HG02938 (cell line): ENCODE measurements at regions not wholly inside any gene's neighbourhood (a gene's known extent, or its start where the extent isn't known, plus 50 kb on each side); places are given as distances from the start of the nearest gene placed in this dataset.
"Not testable (repeated sequence)": the region's sequence is repeated elsewhere in the genome, so short reads cannot be mapped to it uniquely, and the experiment has no call there.

Experiments used
- ATAC-seq: cut with Tn5 transposase; IDR thresholded peaks from one replicate; pipeline ENCODE4 v1.9.1; 2021; ENCODE audit warnings: mild to moderate bottlenecking, moderate library complexity; ENCODE audit not compliant: unreplicated experiment

GRCh38 chr1:90864681-90865080, 147.6 kb upstream of the BARHL2 start:
- no peak for ATAC-seq

DNA sequence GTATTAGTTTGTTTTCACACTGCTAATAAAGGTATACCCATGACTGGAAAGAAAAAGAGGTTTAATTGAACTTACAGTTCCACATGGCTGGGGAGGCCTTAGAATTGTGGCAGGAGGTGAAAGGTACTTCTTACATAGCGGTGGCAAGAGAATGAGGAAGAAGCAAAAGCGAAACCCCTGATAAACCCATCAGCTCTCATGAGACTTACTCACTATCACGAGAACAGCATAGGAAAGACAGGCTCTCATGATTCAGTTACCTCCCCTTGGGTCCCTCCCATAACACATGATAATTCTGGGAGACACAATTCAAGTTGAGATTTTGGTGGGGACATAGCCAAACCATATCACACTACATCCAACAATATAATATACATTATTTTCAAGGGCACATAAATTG, 145.7 kb upstream of the BARHL2 start:
- ATAC-seq = no peak

DNA sequence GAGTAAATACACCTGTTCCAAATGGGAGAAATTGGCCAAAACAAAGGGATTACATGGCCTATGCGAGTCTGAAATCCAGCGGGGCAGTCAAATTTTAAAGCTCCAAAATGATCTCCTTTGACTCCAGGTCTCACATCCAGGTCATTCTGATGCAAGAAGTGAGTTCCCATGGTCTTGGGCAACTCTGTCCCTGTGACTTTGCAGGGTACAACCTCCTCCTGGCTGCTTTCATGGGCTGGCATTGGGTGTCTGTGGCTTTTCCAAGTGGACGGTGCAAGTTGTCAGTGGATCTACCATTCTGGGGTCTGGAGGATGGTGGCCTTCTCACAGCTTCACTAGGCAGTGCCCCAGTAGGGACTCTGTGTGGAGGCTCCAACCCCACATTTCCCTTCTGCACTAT, 144.3 kb upstream of the BARHL2 start:
- ATAC-seq = not testable (repeated sequence)

GRCh38 chr1:90856463-90857007, 139.4 kb upstream of the BARHL2 start:
- ATAC-seq = no peak

DNA sequence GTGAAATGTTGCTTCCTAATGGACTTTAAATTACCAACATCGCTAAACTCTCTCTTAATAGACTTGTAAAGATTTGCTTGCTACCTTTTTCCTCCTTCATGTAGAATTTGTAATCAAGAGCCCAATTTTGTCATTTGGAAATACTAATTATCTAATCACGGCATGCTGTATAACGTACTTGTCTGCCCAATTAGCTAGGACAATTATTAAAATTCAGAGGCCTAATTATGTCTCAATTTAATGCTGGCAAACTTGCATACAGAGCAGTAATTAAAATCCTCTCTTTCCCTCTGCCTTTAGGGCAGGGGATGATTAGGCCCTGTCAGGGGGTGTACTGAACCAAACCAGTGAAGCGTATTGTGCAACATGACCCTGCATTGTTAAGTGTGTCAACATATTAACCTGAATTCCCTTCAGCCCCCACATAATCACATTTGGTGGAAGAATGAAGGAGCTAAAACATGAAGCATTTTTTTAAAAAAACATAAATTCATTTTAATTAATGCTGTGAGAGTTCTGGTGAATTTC, 137.4 kb upstream of the BARHL2 start:
- no peak for ATAC-seq

DNA sequence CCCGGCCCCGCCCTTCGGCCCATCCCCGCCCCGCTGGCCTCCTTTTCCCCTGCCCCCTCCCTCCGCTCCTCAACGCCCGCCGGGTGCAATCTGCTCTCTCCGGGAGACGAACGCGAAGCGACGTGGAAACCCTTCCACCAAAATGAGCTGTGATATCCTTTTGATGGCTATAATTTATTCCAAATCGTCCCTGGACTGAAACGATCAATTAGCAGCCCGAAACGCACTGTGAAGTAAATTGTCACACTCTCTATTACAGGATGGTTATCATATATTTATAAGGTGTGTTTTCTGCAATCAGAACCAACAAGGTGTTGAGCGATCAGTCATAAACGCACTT, 134.6 kb upstream of the BARHL2 start:
- peak; percentile 3 for ATAC-seq

DNA sequence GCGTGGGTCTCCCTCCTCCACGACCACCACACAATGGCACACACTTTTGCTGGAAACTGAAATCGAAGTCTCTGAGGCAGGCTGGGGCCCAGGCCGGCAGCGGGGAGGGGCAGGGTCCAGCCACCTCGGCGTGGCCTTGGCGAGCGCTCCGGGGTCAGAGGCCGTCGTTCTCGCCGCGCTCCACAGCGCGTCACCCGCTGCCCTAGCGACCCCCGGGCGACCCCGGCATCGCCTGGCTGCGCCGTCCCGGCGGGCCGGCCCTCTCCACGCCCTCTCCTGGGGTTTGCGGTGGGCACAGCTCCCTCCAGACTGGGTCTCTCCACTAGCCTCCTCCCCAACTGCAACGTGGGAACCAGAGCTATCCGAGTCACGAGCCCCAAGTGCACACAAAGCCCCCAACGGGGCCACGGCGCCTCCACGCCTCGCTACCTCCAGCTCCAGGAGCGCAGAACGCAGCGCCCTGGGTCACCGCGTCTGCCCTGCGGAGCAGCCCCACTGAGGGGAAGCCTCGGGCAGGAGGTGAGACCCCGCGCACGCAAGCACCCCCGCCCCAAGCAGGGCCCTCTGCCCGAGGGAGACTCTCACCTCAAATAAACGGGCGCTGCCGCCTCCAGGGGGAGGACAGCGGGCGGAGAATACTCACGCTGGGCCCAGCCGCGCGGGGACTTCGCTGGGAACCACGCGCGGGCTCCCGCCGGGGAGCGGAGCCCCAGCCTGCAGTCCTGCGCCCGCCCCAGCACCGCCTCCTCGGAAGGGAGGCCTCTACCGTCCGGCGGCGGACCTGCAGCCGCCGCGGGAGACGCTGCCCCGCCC, 134.0 kb upstream of the BARHL2 start:
- peak; percentile 95 for ATAC-seq

GRCh38 chr1:90850181-90850897, 133.2 kb upstream of the BARHL2 start:
- ATAC-seq = peak; percentile 9

- no peak for ATAC-seq
Observed at GRCh38 chr1:90841473-90841872, 124.4 kb upstream of the BARHL2 start.

GRCh38 chr1:90840352-90840751, 123.2 kb upstream of the BARHL2 start:
- ATAC-seq = no peak

DNA sequence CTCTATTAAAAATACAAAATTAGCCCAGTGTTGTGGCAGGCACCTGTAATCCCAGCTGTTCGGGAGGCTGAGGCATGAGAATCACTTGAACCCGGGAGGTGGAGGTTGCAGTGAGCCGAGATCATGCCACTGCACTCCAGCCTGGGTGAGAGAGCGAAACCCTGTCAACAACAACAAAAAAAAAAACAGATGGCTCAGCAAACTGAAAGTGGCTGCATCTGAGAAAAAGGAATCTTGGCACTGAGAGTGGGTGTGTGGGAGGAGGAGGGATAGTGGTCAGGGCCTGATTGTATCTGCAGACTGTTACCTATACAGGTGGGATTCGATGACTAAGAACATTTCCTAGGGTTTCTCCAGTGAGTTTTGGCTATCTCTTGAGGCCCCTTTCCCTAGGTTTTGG, 122.2 kb upstream of the BARHL2 start:
- no peak for ATAC-seq

DNA sequence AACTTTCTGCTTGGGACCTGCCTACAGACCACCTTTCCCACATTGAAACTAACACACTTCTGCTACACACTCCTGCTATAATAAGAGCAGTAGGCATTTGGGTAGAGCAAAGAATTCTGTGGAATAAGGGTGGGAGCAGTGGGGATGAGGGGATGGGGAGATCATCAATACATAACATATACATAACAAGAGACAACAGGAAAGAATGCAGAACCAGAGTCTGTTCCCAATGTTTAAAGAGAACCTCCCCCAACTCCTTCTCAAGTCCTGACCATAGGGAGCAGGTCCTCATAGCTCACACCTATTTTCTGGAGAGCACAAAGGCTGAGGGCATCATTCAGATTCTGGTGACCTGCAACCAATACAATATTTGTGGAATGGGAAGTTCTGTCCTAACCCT, 121.6 kb upstream of the BARHL2 start:
- no peak for ATAC-seq

DNA sequence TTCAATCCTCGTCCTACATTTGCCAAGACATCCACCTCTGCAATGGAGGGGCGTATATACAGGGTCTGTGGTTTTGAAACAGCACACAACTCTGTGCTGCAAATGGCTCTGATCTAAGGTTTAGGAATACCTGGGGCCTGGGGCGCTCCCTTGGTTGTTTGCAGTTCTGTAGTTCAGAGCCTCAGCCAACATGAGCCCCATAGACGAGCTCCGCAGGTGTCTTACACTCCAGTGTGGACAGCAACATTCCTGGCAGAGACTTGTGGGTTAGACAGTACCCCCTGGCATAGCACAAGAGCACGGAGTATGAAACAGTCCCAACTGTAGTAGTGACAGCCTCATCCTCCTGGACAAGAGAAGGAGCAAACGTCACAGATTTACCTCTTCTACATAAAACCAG, 120.3 kb upstream of the BARHL2 start:
- ATAC-seq = no peak

- ATAC-seq = no peak
Observed at GRCh38 chr1:90836345-90836679, 119.2 kb upstream of the BARHL2 start.

GRCh38 chr1:90835661-90836344, 118.7 kb upstream of the BARHL2 start:
- ATAC-seq = no peak

- ATAC-seq = no peak
Observed at GRCh38 chr1:90834886-90835660, 118.0 kb upstream of the BARHL2 start.

- ATAC-seq = no peak
Observed at GRCh38 chr1:90834354-90834885, 117.3 kb upstream of the BARHL2 start.

GRCh38 chr1:90833466-90834110, 116.5 kb upstream of the BARHL2 start:
- ATAC-seq = no peak

DNA sequence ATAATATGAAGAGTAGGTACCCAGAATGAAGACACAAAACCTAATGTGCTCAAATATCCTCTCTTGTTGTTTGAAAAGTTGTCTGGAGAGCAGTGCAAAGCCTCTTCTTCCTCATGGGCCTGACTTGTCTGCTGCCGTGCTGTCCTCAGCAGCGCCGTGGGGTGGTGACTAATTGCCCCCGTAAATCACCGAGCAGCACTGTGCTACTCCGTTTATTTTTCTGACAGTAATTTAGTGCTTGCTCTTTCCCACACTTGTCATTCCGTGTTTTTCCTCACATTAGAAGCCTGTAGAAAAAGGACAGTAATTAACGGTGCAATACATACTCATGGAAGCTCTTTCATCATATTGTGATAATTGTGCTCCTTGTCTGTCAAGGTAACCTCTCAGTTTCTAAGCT, 114.8 kb upstream of the BARHL2 start:
- no peak for ATAC-seq

DNA sequence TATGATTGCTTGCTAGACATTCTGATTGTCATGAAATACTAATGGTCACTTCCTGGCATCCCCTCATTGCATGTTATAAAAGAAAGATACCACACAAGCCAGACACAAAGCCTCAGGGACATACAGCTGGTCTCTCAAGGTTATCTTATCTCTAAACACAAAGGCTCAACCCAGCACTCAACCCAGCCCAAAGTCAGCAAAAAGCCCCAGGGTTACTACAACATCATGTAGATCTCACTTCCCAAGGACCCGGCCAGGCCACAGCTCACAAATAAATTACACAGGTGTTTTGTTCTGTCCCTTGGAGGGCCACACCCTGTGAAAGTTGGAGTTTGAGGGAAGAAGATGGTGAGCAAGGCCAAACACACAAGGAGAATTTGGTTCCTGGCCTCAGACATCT, 109.7 kb upstream of the BARHL2 start:
- ATAC-seq = no peak
